Brain microvascular endothelial cell (primary cell): ENCODE measurements at regions not wholly inside any gene's neighbourhood (a gene's known extent, or its start where the extent isn't known, plus 50 kb on each side); places are given as distances from the start of the nearest gene placed in this dataset.
"Not testable (repeated sequence)": the region's sequence is repeated elsewhere in the genome, so short reads cannot be mapped to it uniquely, and the experiment has no call there.

Source experiments
- DNase-seq: peaks from one replicate; pipeline ENCODE4 v3.0.0-alpha.2; 2020
- H3K27ac ChIP-seq: fragments of 250-450 bp; sonication (Bioruptor Pico); 2 replicates; pipeline ENCODE4 v1.5.1; 2020; ENCODE audit warnings: mild to moderate bottlenecking, moderate library complexity
- H3K27me3 ChIP-seq: fragments of 250-450 bp; sonication (Bioruptor Pico); replicated peaks from 2 replicates; pipeline ENCODE4 v1.5.1; 2020; ENCODE audit warnings: mild to moderate bottlenecking
- H3K36me3 ChIP-seq: fragments of 250-450 bp; sonication (Bioruptor Pico); replicated peaks from 2 replicates; pipeline ENCODE4 v1.5.1; 2020; ENCODE audit warnings: mild to moderate bottlenecking
- H3K4me3 ChIP-seq: 2 replicates; pipeline ENCODE4 v1.5.1; 2011; ENCODE audit warnings: low read depth, mild to moderate bottlenecking, control low read depth, low read length, moderate library complexity
- CTCF ChIP-seq: IDR thresholded peaks from 2 replicates; pipeline ENCODE4 v1.5.1; 2011; ENCODE audit warnings: low read depth, mild to moderate bottlenecking, moderate library complexity, low read length, control low read depth, inconsistent platforms; ENCODE audit errors: missing control alignments
- in situ Hi-C: cut with HindIII; loops from 2 replicates; pipeline ENCODE4 v1.10.0; 2017; ENCODE audit warnings: low sequenced_read_pairs, low pct_ligation_motif_present

- TF ChIP-seq CTCF: no peak
- Histone ChIP-seq H3K27ac (no peak overlapping the region), H3K36me3 (no peaks in the 10 kb centered on the region), H3K27me3 (no peaks in the 10 kb centered on the region), H3K4me3 (no peak overlapping the region)
- in situ Hi-C loops: no loop called here
- no peak for DNase-seq
Measured at GRCh38 chr7:96792115-96792514, 82.5 kb upstream of the SEM1 start.

GRCh38 chr7:96794063-96794462 is 84.4 kb upstream of the SEM1 start:
- Histone ChIP-seq H3K27ac (no peak overlapping the region), H3K36me3 (no peaks in the 10 kb centered on the region), H3K27me3 (no peaks in the 10 kb centered on the region), H3K4me3 (no peak overlapping the region)
- in situ Hi-C loops: no loop called here
- TF ChIP-seq CTCF: no peak
- DNase-seq: no peak

- Histone ChIP-seq H3K36me3 (no peaks in the 10 kb centered on the region), H3K4me3 (no peak overlapping the region), H3K27me3 (no peaks in the 10 kb centered on the region), H3K27ac (no peak overlapping the region)
- in situ Hi-C loops: no loop called here
- no peak for TF ChIP-seq CTCF
- no peak for DNase-seq
Measured at GRCh38 chr7:96800122-96800521, 90.5 kb upstream of the SEM1 start.

DNA sequence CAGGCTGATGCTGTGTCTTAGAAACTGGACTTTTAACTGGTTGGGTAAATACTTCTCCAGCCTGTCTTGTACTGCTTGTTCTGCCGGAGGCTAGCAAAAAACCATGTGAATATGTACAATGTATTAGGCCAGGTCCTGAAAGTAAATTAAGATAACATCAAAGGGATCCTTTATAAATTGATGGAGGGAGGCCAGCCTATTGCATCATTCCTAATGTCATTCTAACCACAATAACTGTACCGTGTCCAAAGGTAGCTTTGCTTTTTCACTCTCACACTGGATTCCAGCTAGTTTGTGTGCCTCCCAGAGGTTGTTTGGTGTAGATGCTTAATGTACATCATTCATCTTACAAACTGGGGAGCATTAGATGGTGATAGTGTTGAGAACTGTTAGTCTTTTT is 91.2 kb upstream of the SEM1 start:
- no peaks in the 10 kb centered on the region for H3K27me3 ChIP-seq
- no peak for TF ChIP-seq CTCF
- no peak for DNase-seq
- H3K4me3 ChIP-seq: no peak overlapping the region
- H3K27ac ChIP-seq: no peak overlapping the region
- in situ Hi-C loops: no loop called here
- H3K36me3 ChIP-seq: no peaks in the 10 kb centered on the region

DNA sequence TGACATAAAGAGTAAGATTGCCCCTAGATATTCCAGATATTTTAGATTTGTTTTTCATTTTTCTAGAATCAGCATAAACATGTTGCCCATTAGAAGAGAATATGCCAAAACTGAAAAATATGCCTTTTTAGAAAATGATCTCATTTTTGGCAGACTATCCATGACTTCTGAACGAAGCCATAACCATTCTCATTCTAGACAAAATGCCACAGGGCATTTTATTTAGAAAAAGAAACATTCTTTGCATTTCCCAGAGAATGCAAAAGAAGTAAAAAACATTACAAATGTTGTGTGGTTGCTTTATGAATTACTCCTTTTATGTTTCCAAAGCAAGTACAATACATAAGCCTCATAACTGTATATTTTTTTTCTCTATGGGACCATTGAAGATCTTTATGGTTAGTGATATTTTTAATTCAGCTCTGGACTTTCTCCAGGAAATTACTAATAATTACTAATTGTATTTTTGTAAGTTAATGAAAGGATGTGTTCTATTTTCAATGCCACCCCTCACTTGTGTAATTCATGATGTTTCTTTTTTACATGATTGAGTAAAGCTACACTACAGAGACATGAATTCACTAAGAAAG is 109.6 kb upstream of the SEM1 start:
- DNase-seq: no peak
- no peak overlapping the region for H3K27ac ChIP-seq
- no peak for TF ChIP-seq CTCF
- in situ Hi-C loops: no loop called here
- H3K4me3 ChIP-seq: no peak overlapping the region
- no peaks in the 10 kb centered on the region for H3K27me3 ChIP-seq
- H3K36me3 ChIP-seq: no peaks in the 10 kb centered on the region

GRCh38 chr7:96821131-96821530 is 111.5 kb upstream of the SEM1 start:
- H3K4me3 ChIP-seq, H3K27me3 ChIP-seq, H3K27ac ChIP-seq, DNase-seq, in situ Hi-C loops, H3K36me3 ChIP-seq: not testable (repeated sequence)
